ENCODE measurements at regions not wholly inside any gene's neighbourhood (a gene's known extent, or its start where the extent isn't known, plus 50 kb on each side); places are given as distances from the start of the nearest gene placed in this dataset.

DNA sequence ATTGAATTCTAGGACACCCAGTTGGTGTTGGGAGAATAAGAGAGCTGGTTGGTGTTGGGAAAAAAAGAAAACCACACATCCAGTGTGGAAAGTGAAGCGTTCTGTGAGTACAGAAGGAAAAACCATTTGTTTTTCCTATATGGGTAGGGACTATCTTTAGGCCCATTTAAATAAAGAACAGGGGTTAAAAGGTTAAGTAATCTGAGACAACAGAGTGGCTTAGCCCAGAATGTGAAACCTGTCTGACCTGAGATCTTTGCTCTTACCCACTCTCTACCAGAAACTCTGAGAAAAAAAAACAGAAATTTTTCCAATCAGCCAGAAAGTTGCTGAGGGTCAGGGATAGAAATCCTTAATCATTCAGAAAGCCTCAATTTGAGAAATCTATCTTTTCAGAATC lies 59.8 kb upstream of the LRRC55 start:
- TF ChIP-seq, protein P1, sequence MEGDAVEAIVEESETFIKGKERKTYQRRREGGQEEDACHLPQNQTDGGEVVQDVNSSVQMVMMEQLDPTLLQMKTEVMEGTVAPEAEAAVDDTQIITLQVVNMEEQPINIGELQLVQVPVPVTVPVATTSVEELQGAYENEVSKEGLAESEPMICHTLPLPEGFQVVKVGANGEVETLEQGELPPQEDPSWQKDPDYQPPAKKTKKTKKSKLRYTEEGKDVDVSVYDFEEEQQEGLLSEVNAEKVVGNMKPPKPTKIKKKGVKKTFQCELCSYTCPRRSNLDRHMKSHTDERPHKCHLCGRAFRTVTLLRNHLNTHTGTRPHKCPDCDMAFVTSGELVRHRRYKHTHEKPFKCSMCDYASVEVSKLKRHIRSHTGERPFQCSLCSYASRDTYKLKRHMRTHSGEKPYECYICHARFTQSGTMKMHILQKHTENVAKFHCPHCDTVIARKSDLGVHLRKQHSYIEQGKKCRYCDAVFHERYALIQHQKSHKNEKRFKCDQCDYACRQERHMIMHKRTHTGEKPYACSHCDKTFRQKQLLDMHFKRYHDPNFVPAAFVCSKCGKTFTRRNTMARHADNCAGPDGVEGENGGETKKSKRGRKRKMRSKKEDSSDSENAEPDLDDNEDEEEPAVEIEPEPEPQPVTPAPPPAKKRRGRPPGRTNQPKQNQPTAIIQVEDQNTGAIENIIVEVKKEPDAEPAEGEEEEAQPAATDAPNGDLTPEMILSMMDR (IDR thresholded peaks at IDR 0.05; ENCODE audit: borderline replicate concordance): no peak
- Histone ChIP-seq H3K4me3 (no peak overlapping the region), H3K9me3 (replicated peaks) (no peaks in the 10 kb centered on the region), H3K27ac (replicated peaks) (no peak overlapping the region), H3K27me3 (ENCODE audit: low read depth) (peaks cover 5% of the 10 kb centered on the region), H3K4me1 (peaks cover 24% of the 10 kb centered on the region), H3K36me3 (no peaks in the 10 kb centered on the region)
- DNase-seq: no peak
- intact Hi-C loops (cut with micrococcal nuclease): no loop called here

DNA sequence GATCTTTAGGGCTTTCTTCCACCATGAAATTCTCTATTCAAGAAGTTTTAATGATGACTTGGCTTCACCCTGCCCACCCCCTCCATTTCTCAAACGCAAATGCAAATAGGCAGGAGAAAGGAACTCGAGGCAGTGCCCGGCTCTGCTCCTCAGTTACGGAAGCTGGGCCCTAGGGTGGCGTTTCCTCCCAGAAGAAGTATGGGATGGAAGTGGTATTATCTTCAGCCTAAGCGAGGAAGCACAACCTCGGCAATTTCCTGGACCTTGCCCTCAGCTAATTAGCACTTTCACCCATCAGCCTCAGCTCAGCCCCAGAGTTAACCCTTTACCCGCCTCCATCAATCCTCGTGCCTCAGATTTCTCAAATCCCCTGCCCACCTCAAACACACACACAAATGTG lies 58.2 kb upstream of the LRRC55 start:
- Histone ChIP-seq H3K27ac (replicated peaks) (no peak overlapping the region), H3K4me1 (peaks cover 24% of the 10 kb centered on the region), H3K27me3 (ENCODE audit: low read depth) (peaks cover 7% of the 10 kb centered on the region), H3K36me3 (no peaks in the 10 kb centered on the region), H3K9me3 (replicated peaks) (no peaks in the 10 kb centered on the region), H3K4me3 (no peak overlapping the region)
- TF ChIP-seq, protein P1 (IDR thresholded peaks at IDR 0.05; ENCODE audit: borderline replicate concordance): no peak
- DNase-seq: no peak
- intact Hi-C loops (cut with micrococcal nuclease): no loop called here

DNA sequence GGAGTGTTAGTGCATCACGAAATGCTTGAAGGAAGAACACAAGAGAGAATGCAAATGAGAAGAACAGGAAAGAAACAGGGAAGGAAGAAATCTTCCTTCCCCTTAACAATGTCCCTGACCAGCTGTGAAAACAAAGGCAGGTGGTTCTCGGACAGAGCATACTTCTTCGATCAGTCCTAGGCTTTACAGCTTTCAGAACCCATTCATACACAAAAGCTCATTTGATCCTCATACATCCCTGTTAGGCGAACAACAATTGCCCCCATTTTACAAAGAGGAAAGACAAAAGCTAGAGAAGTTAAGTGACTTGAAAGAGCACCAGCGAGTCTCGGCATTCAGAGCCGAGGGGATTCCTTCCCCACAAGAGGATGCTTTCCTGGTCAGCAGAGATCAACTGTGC lies 57.2 kb upstream of the LRRC55 start:
- Histone ChIP-seq H3K27me3 (ENCODE audit: low read depth) (peaks cover 7% of the 10 kb centered on the region), H3K4me1 (peaks cover 24% of the 10 kb centered on the region), H3K9me3 (replicated peaks) (no peaks in the 10 kb centered on the region), H3K36me3 (no peaks in the 10 kb centered on the region), H3K4me3 (no peak overlapping the region), H3K27ac (replicated peaks) (no peak overlapping the region)
- DNase-seq: no peak
- intact Hi-C loops (cut with micrococcal nuclease): no loop called here
- TF ChIP-seq, protein P1 (IDR thresholded peaks at IDR 0.05; ENCODE audit: borderline replicate concordance): no peak

DNA sequence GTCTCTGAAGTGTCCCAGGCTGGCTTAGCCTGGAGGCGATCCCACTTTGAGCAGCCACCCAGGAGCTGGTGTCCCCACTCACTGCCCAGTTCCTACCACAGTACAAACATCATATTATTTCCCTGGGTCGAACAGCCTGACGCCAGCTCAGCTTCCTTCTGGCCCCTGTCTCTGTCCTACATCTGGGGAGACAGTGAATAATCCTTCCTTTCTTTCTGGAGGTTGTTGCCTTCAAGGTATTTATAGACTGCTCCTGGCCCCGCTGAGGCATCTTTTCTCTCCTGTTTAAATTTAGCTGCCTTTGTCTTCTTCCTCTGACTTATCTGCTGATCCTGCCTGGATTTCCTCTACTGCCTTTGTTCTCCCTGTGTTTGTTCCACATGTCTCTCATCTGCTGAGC lies 56.8 kb upstream of the LRRC55 start:
- no peak for DNase-seq

DNA sequence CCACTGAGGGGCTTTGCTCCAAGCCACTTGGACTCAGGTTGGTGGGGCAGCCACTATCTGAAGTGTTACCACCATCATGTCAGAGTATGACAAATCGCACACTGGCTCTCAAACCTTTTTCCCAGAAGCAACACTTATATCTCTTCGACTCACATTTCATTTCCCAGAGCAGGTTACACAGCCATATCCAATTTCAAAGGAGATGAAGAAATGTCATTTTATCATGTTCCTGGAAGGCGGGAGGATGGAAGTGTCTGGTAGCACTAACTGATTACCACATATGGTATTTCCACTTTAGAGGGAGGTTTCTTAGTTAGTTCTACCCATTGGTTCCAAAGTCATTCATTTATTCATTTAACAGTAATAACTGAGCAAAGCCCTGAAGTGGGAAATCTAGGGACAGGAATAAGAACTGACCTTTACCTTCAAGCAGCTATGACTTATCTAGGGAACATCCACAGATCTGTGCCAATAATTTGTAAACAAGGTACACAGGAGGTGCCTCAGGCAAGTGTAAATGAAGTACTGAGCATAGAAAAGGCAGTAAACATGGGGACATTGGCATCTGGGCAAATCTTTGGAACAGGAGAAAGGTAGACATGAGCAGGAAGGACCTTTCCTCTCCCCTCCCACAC lies 54.9 kb upstream of the LRRC55 start:
- intact Hi-C loops (cut with micrococcal nuclease): loop anchor here (5.0 kb wide), 1 partner anchor 120 kb away; no protein-coding TSS in a partner anchor
- no peak for DNase-seq

More for the DNA sequence above, 56.8 kb upstream of the LRRC55 start:
- intact Hi-C loops (cut with micrococcal nuclease): loop anchor here (5.0 kb wide), 1 partner anchor 122 kb away; no protein-coding TSS in a partner anchor
- Histone ChIP-seq H3K4me3 (no peak overlapping the region), H3K4me1 (peaks cover 24% of the 10 kb centered on the region), H3K27ac (replicated peaks) (no peak overlapping the region), H3K27me3 (ENCODE audit: low read depth) (peaks cover 7% of the 10 kb centered on the region), H3K36me3 (no peaks in the 10 kb centered on the region), H3K9me3 (replicated peaks) (no peaks in the 10 kb centered on the region)
- TF ChIP-seq, protein P1 (IDR thresholded peaks at IDR 0.05; ENCODE audit: borderline replicate concordance): no peak

More for the DNA sequence above, 54.9 kb upstream of the LRRC55 start:
- no peaks in the 10 kb centered on the region for H3K36me3 ChIP-seq
- no peak overlapping the region for H3K27ac ChIP-seq (replicated peaks)
- no peak overlapping the region for H3K4me3 ChIP-seq
- H3K27me3 ChIP-seq (ENCODE audit: low read depth): peaks cover 7% of the 10 kb centered on the region
- H3K4me1 ChIP-seq: peaks cover 24% of the 10 kb centered on the region
- TF ChIP-seq, protein P1 (IDR thresholded peaks at IDR 0.05; ENCODE audit: borderline replicate concordance): no peak
- no peaks in the 10 kb centered on the region for H3K9me3 ChIP-seq (replicated peaks)
